ENCODE measurements at regions not wholly inside any gene's neighbourhood (a gene's known extent, or its start where the extent isn't known, plus 50 kb on each side); places are given as distances from the start of the nearest gene placed in this dataset.

DNA sequence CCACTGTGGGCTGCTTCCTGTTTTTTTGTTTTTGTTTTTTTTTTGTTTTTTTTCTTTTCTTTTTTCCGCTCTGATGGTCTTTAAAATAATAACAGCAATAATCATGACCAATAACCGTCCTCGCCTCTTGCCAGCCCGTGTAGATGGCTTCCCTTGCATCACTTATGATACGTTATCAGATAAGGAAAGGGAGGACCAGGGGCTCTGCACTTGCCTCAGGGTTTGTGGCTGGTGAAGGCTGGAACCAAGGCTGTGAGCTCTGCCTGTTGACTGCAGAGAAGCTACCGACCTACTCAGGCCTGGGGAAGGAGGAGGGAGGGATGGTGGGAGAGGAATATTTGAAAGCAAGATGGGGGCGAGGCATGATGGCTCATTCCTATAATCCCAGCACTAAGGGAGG, 114.0 kb upstream of the SDK2 start:
- DNase-seq, result no peak

DNA sequence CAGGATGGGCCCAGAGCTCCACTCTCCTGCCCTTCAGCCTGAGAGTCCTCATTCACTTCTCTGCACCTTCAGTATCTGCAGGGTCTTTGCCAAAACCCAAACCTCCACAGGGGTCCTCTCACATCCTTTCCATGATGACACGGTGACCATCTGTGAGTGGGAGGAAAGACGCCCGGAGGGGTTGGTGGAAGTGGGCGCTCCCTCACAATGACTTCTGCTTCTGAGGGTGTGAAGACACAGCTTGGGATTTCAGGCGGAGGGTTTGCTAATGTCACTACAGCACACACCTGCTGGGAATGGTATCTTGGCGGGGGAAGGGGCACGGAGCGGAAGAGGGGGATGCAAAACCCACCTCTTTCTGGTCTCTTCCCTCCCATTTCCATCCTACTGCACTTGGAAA, 115.1 kb upstream of the SDK2 start:
- no peak for DNase-seq

DNA sequence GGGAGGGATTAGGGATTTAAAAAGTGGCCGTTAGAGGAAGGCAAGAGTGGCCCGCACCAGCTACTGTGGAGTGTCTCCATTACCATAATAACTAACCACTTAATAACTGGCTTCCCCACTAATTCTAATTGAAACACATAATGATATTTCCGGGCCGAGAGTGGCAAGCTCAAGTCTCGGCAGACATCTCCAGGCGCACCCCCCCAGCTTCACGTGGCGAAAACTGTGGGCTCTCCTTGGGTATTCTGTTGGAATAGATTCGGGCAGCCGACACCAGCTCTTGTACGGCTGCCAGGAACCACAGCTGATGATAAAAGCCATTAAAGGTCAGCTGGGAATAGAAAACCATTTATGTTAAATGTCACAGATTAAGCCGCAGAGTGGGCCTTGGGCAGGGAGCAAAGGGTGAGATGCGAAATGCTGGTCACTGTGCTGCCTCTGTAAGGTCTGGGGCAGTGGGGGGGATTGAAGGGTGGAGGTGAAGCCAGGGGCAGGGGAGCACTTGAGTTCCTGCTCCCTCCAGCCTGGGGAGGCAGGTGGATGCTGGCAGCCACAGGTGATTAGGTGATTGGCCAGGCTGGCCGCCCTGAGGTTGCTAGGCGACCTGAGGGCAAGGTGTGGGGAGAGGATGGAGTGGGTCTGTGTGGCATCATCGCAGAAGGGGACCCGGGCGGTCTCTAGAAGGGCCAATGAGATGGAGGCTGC, 115.6 kb upstream of the SDK2 start:
- no peak for DNase-seq

DNA sequence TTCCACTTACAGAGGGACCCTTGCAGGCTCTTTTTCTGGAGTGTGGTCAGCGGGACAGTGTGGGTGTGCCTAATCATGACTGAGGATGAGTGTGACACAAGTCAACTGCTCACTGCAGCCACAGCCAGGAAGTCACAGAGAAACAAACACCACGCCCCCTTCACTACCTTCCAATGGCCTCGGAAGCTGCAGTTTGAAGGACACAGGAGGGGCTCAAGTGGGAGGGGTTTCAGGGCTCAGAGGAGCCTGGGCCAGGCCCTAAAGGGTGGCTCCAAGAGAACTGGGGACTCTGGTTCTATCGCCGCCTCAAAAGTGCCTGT, 116.2 kb upstream of the SDK2 start:
- no peak for DNase-seq

DNA sequence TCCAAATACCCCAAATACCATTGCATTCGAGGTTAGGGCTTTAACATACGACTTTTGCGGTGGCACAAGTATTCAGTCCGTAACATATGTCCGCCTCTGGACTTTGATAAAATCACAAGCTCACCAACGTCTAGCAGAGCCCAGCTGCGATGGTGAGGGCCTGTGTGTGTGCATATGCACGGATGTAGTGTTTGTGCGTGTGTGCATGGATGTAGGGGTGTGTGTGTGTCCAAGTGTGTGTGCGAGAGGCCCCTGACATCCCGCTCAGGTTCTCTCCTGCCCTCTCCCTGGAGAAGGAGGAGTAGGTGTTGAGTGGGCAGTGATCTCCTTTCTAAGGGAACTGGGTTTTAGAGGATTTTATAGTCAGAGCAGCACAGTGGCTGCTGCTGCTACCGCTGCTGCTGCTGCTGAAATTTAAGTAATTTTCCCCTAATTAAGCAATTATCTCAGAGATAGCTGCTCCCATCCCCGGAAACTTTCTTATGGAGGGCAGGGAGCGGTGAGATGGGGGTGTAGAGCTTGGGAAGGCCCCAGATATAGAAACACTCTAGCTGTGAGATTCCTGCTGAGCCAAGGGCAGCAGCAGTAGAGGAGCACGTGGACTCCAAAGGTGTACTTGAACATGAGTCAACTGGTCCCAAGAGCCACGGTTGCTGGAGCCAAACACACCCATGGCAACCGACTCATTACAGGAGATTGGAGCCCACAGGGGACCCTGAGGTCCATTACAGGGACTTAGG, 121.7 kb upstream of the SDK2 start:
- no peak for DNase-seq

DNA sequence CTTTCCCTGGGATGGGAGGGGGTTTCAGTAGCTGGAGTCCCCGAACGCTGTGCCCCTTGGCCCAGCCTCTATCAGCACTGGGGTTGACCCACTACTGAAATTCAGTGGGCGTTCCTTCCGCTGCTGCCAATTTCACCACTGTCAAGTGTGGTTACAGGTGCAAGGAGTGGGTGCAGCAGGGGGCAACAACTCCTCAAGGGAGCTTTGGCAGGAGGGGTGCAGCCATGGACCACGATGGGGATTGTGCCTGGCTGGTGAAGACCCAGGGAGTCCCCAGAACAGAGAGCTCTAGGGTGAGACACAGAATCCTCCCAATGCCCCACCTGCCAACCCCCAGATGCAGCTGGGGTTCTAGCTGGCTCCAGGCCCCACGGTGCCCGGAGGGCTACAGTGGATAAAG, 123.5 kb upstream of the SDK2 start:
- no peak for DNase-seq

DNA sequence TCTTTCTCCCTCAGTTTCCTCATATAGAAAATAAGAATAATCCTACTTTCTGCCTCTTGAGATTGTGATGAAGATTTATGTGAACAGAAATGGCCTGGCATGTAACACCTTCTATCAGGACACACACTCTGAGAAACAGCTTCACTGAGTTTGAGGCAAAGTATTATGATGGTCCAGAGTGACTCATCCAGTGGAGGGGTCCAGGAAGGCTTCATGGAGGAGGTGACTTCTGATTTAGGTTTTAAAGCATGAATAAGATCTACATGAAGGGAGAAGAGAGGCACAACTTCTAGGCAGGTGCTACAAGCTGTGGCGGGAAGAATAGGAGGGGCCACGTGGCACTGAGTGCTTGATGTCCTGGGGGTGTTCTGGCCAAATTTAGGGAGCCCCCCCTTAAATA, 124.4 kb upstream of the SDK2 start:
- no peak for DNase-seq

DNA sequence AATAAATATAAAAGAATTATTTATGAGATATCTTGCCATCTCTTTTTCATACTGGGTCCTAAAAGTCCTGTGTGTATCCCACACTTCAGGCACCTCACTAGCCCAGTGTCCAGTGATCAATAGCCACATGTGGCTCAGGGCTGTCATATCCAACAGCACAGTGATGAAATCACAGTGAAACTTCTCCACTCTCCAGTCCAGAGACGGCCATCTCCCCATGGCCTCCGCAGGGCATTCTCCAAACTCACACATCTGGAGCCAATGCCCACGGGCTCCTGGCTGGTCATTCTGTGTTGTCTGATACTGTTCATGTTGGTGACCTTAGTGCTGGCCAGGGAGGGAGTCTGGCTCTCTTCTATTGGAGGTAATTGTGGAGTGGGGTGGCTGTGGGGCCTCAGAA, 125.2 kb upstream of the SDK2 start:
- DNase-seq, result no peak

DNA sequence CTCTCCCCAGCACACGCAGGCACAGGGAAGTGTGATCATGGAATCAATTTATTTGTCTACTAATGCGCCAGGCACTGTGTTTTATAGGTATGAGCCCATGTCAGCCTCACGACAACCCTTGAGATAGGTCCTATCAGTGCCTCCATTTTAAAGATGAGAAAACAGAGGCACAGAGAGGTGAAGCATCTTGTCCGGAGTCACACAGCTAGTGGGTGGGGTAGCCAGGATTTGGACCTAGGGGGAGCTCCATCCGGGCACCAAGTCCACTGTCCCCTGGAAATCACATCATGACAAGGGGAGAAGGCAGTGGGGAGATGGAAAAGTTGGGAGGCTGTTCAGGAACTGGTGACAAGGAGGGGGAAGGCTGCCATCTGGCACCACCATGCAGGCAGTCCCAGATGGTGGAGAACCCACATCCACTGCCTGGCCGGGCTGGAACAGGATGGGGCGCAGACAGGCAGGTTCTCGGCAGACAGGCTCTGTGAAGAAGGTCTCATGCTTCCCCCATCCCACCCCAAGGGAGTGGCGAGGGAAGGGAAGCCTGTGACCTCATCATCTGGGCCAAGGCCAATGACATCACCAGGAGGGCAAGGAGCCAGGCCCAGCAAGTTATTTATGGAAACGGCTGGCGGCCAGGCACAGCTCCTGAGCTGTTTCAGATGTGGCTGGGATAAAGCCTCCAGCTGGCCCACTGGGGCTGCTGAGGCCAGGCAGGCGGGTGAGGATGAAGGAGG, 126.0 kb upstream of the SDK2 start:
- DNase-seq, result no peak

DNA sequence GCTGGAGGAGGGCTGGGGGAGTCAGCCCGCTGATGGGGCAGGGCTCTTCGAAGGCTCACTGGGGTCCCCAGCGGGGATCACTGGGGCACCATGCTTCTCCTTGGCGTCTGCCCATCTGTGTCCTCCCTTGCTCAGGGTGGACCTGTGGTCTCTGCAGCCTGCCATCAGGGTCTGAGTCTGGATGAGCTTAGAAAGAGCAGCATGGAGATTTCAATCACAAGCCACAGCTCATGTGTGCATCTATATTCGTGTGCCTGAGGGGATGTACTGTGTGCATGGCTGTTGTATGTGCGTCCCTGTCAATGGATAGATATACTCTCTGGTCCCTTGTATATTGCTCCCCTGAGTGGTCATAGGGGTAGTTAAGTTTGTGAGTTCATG, 126.6 kb upstream of the SDK2 start:
- no peak for DNase-seq

DNA sequence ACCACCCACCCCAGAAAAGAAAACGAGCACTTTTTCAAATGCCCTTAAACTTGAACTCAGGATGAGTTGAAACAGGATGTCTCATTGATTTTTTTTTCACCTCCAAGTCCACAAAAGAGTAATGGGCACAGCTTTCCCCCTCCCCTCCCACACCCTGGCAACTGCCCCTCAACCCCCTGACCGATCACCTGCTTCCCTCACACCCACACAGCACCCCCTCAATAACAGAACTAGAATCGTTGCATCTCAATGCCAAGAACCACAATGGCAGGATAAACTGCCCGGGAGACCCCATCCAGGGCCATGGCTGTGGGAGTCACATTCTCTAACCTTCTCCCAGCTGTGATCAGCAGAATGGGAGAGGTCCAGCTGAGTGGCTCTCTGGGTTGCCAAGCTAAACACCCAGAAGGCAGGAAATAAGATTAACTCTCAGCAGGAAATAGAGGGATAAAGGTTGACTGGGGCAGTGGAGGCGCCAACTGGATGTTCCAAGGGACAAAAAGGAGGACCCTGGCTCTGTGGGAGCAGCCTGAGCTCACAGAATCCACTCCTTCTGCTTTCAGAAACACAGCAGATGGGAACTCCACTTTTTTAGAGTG, 128.0 kb upstream of the SDK2 start:
- DNase-seq, result no peak

DNA sequence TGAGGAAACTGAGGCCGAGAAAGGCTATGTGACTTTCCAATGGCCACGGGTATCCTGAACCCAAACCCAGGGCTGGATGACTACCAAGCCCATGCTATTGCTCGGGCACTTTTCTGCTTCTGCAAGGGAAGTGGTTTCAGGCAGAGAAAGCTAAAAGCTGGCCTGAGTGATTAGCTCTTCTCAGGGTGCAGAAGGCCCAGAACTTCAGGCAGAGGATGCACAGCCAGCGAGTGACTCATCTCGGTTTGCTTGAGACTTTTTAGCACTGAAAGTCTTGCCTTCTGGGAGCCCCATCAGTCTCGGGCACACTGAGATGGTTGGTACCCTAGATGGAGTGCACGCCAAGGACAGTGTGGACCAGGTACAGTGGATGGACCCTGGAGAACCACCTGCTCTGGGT, 129.5 kb upstream of the SDK2 start:
- no peak for DNase-seq

DNA sequence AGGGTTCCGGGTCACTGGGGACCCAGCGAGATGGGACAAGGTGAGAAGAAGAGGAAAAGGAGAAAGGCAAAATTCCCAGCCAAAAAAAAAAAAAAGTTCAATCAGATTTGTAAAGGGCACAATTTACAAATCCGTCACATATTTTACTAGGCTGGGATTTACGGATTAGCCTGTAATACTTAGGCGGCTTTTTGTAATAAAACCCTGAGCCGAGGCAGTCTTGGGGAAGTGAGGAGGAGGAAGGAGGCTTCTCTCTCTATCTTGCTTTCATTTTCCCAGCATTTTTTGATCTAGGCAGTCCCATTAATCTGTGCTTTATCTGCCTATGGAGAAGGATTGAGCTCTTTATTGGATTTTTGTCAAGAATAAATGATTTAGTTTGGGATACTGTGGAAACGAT, 130.6 kb upstream of the SDK2 start:
- DNase-seq, result no peak

DNA sequence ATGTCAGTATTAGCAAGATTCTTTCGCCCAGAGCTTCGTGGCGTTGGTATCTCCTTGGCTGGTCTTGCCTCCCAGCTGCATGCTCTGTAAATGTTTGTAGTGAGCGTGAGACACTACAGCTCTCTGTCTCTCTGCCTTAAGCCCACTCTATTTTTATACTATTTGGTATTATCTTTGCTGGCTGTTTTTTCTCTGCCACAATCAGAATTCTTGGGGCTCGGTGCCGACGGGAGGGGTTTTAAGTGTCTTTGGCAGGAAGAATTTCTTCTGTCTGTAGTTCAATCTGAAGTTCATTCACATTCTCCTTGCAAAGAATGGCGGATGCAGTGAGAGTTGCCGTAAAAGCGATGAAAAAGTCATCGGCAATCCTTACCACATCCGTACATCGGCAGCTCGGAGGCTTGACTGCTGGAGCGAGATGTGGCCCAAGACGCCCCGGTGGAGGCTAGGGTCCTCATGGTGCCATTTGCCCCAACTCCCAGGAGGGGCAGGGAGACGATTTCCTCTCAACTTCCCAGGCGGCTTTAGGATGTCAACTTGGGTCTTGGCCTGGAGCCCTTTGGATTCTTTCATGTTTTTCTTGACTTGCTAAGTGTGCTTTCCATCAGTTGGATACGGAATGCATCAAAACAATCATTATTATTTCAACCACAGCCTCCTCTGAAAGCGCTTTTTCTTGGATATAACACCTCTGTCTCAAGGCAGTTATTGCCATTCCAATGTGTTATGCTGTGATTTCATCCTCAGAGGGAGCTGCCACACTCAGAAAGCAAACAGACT, 132.3 kb upstream of the SDK2 start:
- DNase-seq, result no peak

DNA sequence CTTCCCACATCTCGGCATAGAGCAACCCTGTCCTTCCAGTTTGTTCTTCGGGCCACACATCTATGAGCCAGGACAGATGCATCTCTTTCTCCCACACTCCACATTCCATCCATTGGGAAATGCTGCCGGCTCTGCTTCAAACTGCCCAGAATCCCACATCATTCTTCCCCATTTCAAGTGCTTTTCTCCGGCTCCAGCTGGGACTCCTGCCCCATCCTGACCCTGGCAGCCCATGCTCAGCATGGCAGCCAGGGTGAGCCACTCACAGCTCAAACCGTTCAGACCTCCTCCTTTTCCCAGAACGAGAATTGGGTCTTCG, 132.8 kb upstream of the SDK2 start:
- no peak for DNase-seq

DNA sequence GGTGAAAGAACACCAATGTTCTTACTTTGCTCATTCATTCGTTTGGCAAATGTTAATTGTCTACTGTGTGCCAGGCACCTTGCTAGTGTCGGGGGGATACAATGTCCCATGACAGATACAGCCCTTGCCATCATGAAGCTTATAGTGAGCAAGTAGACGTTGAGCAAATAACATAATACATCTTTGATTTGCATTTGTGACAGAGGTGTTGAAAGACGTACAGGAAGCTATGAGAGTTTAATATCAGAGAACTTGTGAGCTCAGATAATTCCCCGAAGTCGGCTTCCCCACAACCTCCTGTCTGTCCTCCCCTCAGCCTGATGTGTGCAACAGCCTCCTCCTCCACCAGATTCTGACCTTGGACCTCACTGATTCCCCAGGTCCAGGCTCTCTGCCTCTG, 138.0 kb upstream of the SDK2 start:
- no peak for DNase-seq

DNA sequence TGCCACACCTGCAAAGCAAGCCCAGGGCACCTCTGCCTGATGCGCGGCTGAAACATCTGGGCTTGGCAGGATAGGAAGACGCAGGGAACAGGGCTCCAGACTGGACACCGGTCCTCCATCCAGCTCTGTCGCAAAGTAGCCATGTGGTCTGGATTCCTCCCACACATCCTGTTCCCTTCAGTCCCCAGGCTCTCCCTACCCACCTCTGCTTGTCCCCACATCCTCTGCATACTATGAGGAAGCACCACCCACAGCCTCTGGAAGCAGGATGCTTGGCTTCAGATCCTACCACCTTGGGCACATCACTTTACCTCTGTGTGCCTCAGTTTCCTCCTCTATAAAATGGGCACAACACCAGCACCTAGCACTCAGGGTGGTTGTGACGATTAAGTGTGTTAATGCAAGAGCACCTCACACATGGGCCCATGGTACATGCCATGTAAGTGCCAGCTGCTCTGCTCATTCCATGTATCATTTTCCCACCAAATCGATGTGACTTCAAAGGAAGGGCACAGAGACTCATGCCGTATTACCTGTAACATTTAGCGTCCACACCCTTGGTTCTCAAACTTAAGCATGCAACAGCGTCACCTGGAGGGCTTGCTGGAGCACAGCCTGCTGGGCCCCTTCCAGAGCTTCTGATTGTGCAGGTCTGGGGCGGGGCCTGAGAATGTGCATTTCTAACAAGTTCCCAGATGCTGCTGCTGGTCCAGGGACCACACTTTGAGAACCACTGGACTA, 138.6 kb upstream of the SDK2 start:
- no peak for DNase-seq

DNA sequence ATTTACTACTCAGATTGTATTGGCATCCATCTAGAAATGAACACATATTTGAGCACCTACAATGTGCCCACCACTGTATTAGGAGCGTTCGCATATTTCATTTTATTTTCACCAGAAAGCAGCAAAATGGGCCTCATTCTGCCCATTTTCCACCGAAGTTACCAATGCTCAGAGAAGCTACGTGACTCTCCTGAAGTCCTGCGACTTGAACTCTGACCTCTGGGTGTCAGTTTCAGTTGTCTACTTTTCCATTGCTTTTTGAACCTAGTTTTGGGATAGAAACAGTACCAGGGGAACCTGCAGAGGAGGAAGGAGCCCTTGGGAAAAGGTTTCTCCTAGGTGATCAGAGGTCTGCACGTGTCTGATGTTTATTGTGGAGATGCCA, 139.1 kb upstream of the SDK2 start:
- DNase-seq, result no peak

DNA sequence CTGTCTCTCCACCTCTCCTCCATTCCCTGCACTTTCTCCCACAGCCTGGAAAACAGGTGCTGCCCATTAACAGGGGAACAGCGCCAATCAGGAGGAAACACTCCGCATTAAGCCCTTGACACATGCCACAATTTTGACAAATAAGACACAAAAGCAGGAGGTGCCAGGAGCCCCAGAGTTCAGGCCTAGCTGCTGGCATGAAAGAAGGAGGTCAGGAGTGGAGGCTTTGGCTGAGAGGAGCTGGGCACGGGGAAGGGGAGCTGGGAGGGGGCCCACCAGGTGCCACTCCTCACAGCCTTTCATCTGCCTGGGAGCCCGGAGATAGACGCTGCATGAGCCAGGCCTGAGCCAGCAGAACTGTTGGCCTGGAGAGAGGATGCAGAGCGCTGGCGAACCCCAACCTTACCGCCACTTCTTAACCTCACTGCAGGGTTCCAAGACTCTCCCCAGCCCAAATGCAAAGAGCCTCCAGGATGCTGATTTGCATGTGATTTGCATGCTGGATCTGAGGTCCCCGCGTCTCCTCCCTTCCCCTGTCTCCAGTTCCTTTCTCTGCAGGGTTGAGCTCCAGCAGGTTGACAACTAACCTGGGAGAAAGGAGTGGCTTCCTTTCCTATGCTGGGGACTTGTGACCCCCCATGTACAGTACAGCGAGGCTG, 139.8 kb upstream of the SDK2 start:
- no peak for DNase-seq

DNA sequence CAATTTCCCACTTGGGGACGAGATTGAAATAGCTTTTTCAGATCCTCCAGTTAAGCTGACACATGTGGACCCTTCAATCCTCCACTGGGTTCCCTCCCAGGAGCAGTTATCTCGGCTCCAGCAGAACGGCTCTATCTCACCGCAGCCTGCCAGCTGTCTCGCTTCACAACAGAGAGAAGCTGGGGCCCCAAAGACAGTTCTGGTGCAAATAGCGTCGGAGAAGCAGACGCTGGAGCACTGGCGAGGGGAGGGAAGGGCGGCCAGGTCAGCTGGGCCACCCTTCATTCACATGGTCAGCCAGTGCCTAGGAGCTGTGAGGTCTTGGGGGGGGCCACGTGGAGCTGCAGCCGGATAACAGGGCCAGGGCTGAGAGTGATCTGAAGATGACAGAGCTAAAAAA, 141.3 kb upstream of the SDK2 start:
- no peak for DNase-seq

DNA sequence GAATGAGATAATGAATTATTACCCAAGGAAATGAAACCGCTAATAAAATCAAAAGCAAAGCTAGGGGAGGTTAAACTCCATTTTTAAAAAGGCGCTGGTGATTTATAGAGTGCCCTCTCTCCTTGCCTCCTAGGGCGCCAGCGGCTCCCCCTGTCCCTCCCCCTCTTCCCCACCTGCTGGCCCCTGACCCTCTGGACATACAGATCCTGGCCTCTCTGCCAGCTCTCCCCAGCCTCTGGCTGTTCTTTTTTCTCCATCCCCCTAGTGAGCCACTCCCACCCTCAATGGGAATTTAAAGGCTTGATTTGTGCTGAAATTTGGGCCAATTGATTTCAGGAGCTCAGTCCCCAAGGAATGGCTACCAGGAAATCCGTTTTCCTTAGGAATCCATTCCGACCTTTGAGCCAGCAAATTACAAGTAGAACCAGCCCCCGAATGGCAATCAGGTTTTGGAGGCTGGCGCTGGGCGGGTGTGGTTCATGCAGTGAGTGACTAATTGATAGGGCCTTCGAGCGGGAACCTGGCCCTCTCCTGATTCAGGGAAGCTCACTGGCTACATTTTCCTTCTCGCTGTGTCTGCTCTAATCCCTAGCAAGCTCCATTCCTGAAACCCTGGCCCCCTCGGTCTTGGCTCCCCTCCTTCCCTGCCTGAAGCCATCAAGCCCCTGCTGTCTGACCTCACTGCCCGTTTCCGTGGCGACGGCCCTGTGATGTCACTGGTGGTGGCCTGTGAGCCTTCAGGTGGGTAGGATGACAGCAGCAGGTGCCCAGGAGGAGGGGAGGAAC, 141.9 kb upstream of the SDK2 start:
- DNase-seq, result no peak
